ENCODE measurements at regions not wholly inside any gene's neighbourhood (a gene's known extent, or its start where the extent isn't known, plus 50 kb on each side); places are given as distances from the start of the nearest gene placed in this dataset.

GRCh38 chr16:54443839-54444238, 157.3 kb upstream of the IRX3 start:
- TF ChIP-seq CTCF (IDR thresholded peaks at IDR 0.05) (no peak), POLR2A (IDR thresholded peaks at IDR 0.05) (no peak)
